A549 (cell line): ENCODE measurements at regions not wholly inside any gene's neighbourhood (a gene's known extent, or its start where the extent isn't known, plus 50 kb on each side); places are given as distances from the start of the nearest gene placed in this dataset.

ENCODE experiments used
- CBX8 ChIP-seq: fragments of 200-600 bp; sonication (generic); IDR thresholded peaks from 2 replicates; pipeline ENCODE4 v1.6.1; 2016
- CTCF ChIP-seq: fragments of >200 bp; sonication (Bioruptor Twin); formaldehyde crosslinking; IDR thresholded peaks from 3 replicates; pipeline ENCODE4 v1.5.1; 2016
- HMGXB4 ChIP-seq: fragments of 250-450 bp; sonication (Bioruptor Pico); IDR thresholded peaks from 2 replicates; pipeline ENCODE4 v1.5.0; 2021; ENCODE audit warnings: mild to moderate bottlenecking, moderate library complexity, borderline replicate concordance
- KDM1A ChIP-seq: fragments of 200-600 bp; sonication (generic); IDR thresholded peaks from 2 replicates; pipeline ENCODE4 v1.6.1; 2016; ENCODE audit warnings: low read depth, mild to moderate bottlenecking
- MAFK ChIP-seq: fragments of 450-650 bp; IDR thresholded peaks from 2 replicates; pipeline ENCODE4 v1.6.1; 2014; ENCODE audit not compliant: partially characterized antibody
- MAX ChIP-seq: IDR thresholded peaks from 2 replicates; pipeline ENCODE4 v1.6.1; 2012
- MAZ ChIP-seq: fragments of 150-350 bp; IDR thresholded peaks from 2 replicates; pipeline ENCODE4 v1.6.1; 2014; ENCODE audit warnings: antibody characterized with exemption, low read depth, low read length, borderline replicate concordance
- PBX3 ChIP-seq: IDR thresholded peaks from 2 replicates; pipeline ENCODE4 v1.6.1; 2012
- POLR2A ChIP-seq: IDR thresholded peaks from 2 replicates; pipeline ENCODE4 v1.6.1; 2012; ENCODE audit warnings: mild to moderate bottlenecking, low read length
- RCOR1 ChIP-seq: fragments of 150-350 bp; IDR thresholded peaks from 2 replicates; pipeline ENCODE4 v1.6.1; 2014; ENCODE audit warnings: antibody characterized with exemption, low read length, low read depth
- REST ChIP-seq: fragments of 200-600 bp; sonication (generic); IDR thresholded peaks from 2 replicates; pipeline ENCODE4 v1.6.1; 2016; ENCODE audit warnings: antibody characterized with exemption, mild to moderate bottlenecking, moderate library complexity
- RFX5 ChIP-seq: fragments of 450-650 bp; IDR thresholded peaks from 2 replicates; pipeline ENCODE4 v1.7.1; 2014; ENCODE audit warnings: antibody characterized with exemption, mild to moderate bottlenecking, moderate library complexity
- RNF2 ChIP-seq: fragments of 200-600 bp; sonication (generic); IDR thresholded peaks from 2 replicates; pipeline ENCODE4 v1.6.1; 2016; ENCODE audit warnings: low read depth, mild to moderate bottlenecking, antibody characterized with exemption, moderate library complexity, borderline replicate concordance

GRCh38 chr1:4447778-4448420 is 206.5 kb upstream of the AJAP1 start:
- TF ChIP-seq CTCF (no peak), CBX8 (no peak), MAFK (no peak), RNF2 (no peak), REST (no peak), MAZ (no peak), RFX5 (no peak), MAX (no peak), KDM1A (no peak), PBX3 (no peak), RCOR1 (no peak), HMGXB4 (CRISPR knock-in tag) (no peak), POLR2A (no peak)
